ENCODE measurements at regions not wholly inside any gene's neighbourhood (a gene's known extent, or its start where the extent isn't known, plus 50 kb on each side); places are given as distances from the start of the nearest gene placed in this dataset.
"Not testable (repeated sequence)": the region's sequence is repeated elsewhere in the genome, so short reads cannot be mapped to it uniquely, and the experiment has no call there.

- no peak for DNase-seq (ENCODE audit: low spot score)
These were observed 270.8 kb upstream of the CDH5 start for GRCh38 chr16:66095676-66096075.

DNA sequence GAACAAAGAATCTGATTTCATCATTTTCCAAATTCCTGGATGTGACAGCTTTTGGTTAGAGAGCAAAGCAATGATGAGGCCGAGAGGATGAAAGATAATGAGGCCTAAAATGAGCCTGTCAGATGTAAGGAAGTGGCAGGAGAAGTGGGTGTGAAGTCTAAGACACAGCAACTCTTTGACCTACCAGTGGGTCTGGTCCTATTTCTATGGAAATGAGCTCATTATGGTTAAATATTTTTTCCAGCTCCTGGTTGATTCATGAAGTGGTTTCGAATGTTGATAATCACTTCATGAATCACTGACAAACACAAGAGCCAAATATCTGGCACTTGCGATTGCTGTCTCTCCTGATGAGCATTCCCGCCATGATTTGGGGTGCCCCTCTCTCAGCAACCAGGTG, 273.3 kb upstream of the CDH5 start:
- no peak for DNase-seq (ENCODE audit: low spot score)

- no peak for DNase-seq (ENCODE audit: low spot score)
These were observed 275.0 kb upstream of the CDH5 start for GRCh38 chr16:66091471-66091891.

DNA sequence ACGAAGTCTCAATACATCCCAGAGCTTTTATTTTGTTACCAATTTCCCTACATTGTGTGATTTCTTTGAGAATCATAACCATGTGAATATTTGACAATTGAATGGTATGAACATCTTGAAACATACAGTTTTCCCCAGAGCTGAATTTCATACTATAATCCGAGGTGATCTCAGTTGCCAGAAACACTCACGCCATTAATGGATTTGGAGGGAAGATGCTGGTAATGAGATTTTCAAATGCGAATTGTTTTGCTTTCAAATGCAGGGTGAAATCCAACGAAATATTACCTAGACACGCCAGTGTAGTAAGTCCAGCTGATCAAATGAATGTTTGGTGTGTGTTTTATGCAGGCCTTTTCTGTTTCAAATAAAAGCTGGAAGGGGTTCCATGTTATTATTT, 277.8 kb upstream of the CDH5 start:
- DNase-seq (ENCODE audit: low spot score): no peak

- DNase-seq (ENCODE audit: low spot score): no peak
These were observed 279.2 kb upstream of the CDH5 start for GRCh38 chr16:66087308-66087707.

DNA sequence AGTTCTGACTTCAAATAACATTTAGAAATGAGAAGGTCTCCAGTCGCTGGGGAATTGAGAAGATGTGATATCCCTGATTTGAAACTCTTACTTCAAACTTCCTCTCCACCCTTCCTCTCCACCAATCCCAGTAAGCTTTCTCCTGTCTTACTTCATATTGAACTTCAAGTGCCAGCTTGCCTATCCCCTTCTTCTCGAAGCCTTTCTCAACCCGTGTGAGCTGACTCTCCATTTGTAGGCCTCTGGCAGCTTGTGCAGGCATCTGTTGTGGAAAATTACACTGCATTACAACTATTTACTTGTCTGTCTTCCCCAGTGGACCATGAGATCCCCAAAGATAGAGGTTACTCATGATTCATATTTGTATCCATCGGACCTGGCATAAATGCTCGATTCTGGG, 280.8 kb upstream of the CDH5 start:
- no peak for DNase-seq (ENCODE audit: low spot score)

DNA sequence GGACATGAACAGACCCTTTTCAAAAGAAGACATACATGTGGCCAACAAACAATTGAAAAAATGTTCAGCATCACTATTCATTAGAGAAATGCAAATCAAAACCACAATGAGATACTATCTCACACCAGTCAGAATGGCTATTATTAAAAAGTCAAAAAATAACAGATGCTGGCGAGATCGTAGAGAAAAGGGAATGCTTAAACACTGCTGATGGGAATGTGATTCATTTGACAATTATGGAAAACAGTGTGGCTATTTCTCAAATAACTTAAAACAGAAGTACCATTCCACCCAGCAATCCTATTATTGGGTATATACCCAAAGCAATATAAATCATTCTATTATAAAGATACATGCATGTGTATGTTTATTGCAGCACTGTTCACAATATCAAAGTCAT, 281.8 kb upstream of the CDH5 start:
- DNase-seq (ENCODE audit: low spot score): not testable (repeated sequence)

DNA sequence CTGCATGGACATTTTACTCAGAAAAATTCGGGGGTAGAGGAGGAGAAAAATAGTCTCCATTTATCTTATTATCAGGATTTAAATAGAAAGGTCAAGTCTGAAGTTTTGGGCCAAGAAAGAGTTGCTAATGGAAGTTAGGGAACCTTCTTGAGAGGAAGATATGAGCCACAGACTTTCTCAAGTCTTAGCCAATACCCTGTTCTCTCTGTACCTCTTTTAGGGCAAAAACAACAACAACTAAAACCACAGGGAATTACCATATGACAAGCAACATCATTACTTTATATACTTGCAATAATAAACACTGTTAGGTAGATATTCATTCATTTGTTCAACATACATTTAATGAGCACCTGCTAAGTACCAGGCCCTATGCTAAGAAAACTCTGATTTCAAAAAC, 282.2 kb upstream of the CDH5 start:
- DNase-seq (ENCODE audit: low spot score): no peak

GRCh38 chr16:66083171-66083570, 283.3 kb upstream of the CDH5 start:
- DNase-seq (ENCODE audit: low spot score): no peak

DNA sequence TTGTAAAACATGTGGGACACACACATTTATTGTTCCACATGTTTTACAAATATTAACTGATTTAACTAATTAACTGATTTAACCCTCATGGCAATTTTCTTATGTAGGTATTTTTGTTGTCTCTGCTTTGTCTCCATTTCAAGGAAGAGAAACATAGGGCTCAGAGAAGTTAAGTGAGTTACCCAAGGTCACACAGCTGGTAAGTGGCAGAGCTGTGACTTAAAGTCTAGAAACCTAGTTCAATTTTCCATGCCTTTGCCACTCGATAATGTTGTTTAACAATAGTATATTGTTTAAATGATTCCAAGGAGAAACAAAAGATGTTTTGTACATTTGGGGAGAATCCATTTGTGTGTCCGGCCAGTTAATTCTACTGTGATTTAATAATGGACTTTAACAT, 284.1 kb upstream of the CDH5 start:
- DNase-seq (ENCODE audit: low spot score): no peak

DNA sequence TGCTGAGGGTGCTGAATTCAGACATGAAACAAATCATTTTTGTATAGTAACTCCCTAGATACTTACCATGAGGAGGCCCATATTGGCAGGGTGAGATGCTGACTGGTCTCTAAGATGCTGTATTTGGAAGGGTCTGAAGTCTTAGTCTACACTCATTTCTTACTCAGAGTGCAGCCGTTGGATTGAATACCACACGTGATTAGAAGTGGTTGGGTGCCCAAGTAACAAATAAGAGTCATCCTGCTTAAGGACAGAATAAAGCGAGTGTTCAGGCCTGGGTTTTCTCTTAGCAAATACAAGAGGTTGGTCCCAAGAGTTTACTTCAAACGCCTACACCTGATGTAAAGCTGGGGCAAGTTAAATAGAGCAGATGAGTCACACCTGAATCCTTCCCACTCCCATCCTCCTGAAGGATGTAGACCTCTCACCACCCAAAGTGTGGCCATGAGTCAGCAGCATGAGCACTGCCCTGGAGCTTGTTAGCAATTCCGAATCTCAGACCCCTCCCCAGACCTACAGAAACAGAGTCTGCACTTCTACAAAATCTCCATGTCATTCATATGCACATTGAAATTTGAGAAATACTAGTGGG, 284.6 kb upstream of the CDH5 start:
- no peak for DNase-seq (ENCODE audit: low spot score)

DNA sequence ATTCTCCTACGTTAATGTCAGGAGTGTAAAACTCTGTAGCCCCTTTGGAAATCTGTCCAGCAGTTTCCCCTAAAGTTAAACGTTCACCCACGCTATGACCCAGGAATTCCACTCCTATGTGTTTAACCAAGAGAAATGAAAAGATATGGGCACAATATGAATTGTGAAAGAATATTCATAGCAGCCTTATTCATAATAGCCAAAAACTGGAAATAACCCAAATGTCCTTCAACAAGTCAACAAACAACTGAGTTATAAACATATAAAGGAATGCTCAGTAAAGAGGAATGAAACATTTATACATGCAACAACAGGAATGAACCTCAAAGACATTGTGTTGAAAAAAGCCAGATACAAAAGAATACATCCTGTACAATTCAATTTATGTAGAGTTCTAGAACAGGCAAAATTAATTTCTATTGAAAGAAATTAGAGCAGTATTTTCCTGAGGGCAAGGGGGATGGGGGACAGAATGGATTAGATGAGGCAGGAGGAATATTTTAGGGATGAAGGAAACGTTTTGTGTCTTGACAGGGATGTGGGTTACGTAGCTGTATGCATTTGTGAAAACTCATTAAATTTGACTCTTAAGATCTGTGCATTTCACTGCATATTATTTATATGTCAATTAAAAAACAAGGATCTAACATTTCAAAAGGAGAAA, 286.7 kb upstream of the CDH5 start:
- DNase-seq (ENCODE audit: low spot score): no peak

- no peak for DNase-seq (ENCODE audit: low spot score)
These were observed 296.2 kb upstream of the CDH5 start for GRCh38 chr16:66070140-66070917.

DNA sequence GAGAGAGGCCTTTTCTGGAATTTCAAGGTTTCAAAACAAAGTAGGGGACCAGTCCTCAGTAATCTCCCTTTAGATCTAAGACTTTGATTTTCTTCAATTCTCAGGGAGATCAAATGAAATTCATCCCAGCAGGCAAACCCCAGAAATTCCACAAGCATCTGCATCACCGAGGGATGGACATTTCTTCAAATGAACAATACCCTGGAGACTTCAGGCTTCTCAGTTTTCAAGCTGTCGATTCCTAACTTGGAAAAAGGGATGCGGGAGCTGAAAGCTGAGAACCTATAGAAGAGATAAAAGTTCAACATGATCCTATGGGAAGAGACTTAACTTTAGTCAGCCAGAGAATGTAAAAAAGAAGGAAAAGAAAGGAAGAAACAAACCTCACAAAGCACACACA, 296.9 kb upstream of the CDH5 start:
- no peak for DNase-seq (ENCODE audit: low spot score)

DNA sequence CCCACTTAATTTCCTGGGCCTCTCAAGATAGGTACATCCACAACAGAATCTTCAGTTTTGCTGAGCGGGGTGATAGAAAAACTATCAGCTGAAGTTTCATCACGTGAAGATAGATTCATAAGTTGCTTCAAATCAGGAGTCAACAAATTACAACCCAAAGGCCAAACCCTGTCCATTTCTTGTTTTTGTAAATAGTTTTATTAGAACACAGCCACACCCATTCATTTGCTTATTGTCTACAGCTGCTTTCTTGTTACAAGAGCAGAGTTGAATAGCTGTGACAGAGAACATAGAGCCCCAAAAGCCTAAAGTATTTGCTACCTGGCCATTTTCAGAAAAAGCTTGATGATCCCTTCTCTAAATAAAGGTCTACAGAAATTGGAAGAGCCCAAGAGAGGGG, 300.1 kb upstream of the CDH5 start:
- DNase-seq (ENCODE audit: low spot score): no peak

DNA sequence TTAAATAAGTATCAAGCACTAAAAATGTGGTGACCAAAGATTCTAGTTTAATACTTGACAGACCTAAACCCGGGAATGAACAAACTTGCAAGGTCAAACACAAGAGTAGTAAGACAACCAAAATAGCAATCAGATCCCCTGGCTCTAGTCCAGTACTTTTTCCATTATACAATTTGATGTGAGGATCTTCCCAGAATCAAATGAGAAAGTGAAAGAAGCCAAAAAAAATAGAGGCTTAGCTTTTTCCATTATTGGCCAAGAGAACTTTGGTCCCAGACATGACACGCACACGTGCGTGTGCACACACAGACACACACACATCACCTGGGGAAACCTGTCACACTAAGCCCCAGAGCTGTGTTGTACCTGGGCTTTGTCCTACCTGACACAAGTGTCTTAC, 300.6 kb upstream of the CDH5 start:
- no peak for DNase-seq (ENCODE audit: low spot score)

GRCh38 chr16:66064801-66065530, 301.5 kb upstream of the CDH5 start:
- DNase-seq (ENCODE audit: low spot score): no peak

- no peak for DNase-seq (ENCODE audit: low spot score)
These were observed 307.7 kb upstream of the CDH5 start for GRCh38 chr16:66058832-66059231.

GRCh38 chr16:66058172-66058691, 308.3 kb upstream of the CDH5 start:
- no peak for DNase-seq (ENCODE audit: low spot score)

GRCh38 chr16:66057057-66057456, 309.4 kb upstream of the CDH5 start:
- DNase-seq (ENCODE audit: low spot score): no peak

DNA sequence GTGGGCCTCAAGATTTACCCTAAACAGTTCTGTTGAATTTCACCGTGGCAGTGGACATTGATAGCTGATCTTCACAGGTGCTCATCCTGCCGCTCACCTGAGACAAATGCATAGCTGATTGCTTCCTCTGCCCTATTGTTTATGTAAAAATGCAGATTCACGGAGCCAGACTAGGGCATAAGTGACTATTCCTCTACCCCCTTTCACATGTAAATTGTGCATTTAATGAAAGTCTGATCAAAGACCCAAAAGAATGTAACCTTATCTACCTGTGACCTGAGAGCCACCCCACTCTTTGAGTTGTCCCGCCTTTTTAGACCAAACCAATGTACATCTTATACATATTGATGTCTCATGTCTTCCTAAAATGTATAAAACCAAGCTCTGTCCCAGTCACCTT, 312.4 kb upstream of the CDH5 start:
- no peak for DNase-seq (ENCODE audit: low spot score)

DNA sequence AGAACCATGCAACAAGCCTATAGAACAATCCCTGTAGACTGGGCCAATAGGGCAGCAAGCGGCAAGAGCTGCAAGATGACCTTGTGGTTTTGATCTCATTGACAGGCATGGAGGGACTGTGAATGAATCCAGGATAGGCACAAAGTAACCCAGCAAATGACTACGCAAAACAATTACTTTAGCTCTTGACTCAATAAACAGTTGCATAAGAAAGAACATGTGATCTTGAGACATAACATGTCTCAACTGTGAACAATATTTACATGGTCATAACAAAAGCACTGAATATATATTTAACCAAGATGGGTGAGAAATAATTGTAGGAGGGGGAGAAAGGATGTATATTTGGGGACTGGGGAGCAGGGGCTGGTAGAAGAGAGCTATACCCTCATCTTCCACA, 313.7 kb upstream of the CDH5 start:
- DNase-seq (ENCODE audit: low spot score): no peak

DNA sequence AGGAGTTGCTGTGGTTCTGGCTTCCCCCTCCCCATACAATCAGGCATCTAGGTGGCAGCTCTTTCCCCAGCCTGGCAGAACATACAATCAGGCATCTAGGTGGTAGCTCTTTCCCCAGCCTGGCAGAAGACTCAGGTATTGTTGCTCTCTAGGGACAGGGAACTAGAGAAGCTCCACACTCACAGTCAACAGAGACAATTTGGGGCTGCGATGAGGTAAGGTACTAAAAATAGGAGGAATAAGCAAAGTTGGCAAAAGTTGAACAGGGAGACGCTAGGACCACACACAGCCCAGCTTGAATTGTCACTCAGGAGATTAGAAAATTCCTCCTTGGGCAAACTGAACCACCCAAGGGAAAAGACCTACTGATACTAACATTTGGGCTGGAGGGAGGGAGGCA, 315.5 kb upstream of the CDH5 start:
- DNase-seq (ENCODE audit: low spot score): no peak
